GM18520 (cell line): ENCODE measurements at regions not wholly inside any gene's neighbourhood (a gene's known extent, or its start where the extent isn't known, plus 50 kb on each side); places are given as distances from the start of the nearest gene placed in this dataset.

Experiments
- ATAC-seq: cut with Tn5 transposase; IDR thresholded peaks from one replicate; pipeline ENCODE4 v1.9.1; 2021; ENCODE audit not compliant: unreplicated experiment

GRCh38 chr3:101172516-101172915 lies 147.9 kb downstream of the IMPG2 start:
- ATAC-seq: no peak

GRCh38 chr3:101171681-101172191 lies 148.6 kb downstream of the IMPG2 start:
- no peak for ATAC-seq

- no peak for ATAC-seq
These were observed 149.4 kb downstream of the IMPG2 start for GRCh38 chr3:101170806-101171558.

GRCh38 chr3:101170062-101170771 lies 150.2 kb downstream of the IMPG2 start:
- no peak for ATAC-seq

- ATAC-seq: no peak
These were observed 150.9 kb downstream of the IMPG2 start for GRCh38 chr3:101169516-101169915.

GRCh38 chr3:101167376-101167775 lies 153.0 kb downstream of the IMPG2 start:
- ATAC-seq: no peak

GRCh38 chr3:101166150-101166549 lies 154.2 kb downstream of the IMPG2 start:
- no peak for ATAC-seq

- ATAC-seq: no peak
These were observed 156.8 kb downstream of the IMPG2 start for GRCh38 chr3:101163554-101163953.

GRCh38 chr3:101159478-101159877 lies 160.9 kb downstream of the IMPG2 start:
- no peak for ATAC-seq

GRCh38 chr3:101158374-101158773 lies 162.0 kb downstream of the IMPG2 start:
- no peak for ATAC-seq

GRCh38 chr3:101156787-101157345 lies 163.5 kb downstream of the IMPG2 start:
- no peak for ATAC-seq

- no peak for ATAC-seq
These were observed 162.6 kb upstream of the ABI3BP start for GRCh38 chr3:101155825-101156224.

- no peak for ATAC-seq
These were observed 161.2 kb upstream of the ABI3BP start for GRCh38 chr3:101154401-101154800.

GRCh38 chr3:101151286-101151913 lies 158.2 kb upstream of the ABI3BP start:
- ATAC-seq: no peak

- ATAC-seq: no peak
These were observed 157.3 kb upstream of the ABI3BP start for GRCh38 chr3:101150504-101150903.

GRCh38 chr3:101149707-101150106 lies 156.5 kb upstream of the ABI3BP start:
- no peak for ATAC-seq

GRCh38 chr3:101149251-101149650 lies 156.0 kb upstream of the ABI3BP start:
- ATAC-seq: no peak

GRCh38 chr3:101148001-101148400 lies 154.8 kb upstream of the ABI3BP start:
- ATAC-seq: no peak

GRCh38 chr3:101146946-101147345 lies 153.7 kb upstream of the ABI3BP start:
- no peak for ATAC-seq

- no peak for ATAC-seq
These were observed 150.9 kb upstream of the ABI3BP start for GRCh38 chr3:101144105-101144504.

GRCh38 chr3:101143012-101143411 lies 149.8 kb upstream of the ABI3BP start:
- ATAC-seq: no peak
